BLaER1 (cell line): ENCODE measurements at regions not wholly inside any gene's neighbourhood (a gene's known extent, or its start where the extent isn't known, plus 50 kb on each side); places are given as distances from the start of the nearest gene placed in this dataset.
A peak's percentile ranks its signal among the peaks of the same experiment; 100 is the strongest.

Experiments used
- H3K27ac ChIP-seq: shearing (Covaris generic); formaldehyde crosslinking; 2 replicates; pipeline ENCODE4 v1.8.1; 2022
- H3K27me3 ChIP-seq: shearing (Covaris generic); formaldehyde crosslinking; 2 replicates; pipeline ENCODE4 v1.8.1; 2022
- H3K36me3 ChIP-seq: shearing (Covaris generic); formaldehyde crosslinking; 2 replicates; pipeline ENCODE4 v1.8.1; 2022
- H3K4me1 ChIP-seq: shearing (Covaris generic); formaldehyde crosslinking; 2 replicates; pipeline ENCODE4 v1.8.1; 2022
- H3K4me2 ChIP-seq: shearing (Covaris generic); formaldehyde crosslinking; 2 replicates; pipeline ENCODE4 v1.8.1; 2022
- H3K4me3 ChIP-seq: shearing (Covaris generic); formaldehyde crosslinking; 2 replicates; pipeline ENCODE4 v1.8.1; 2022
- H3K9ac ChIP-seq: shearing (Covaris generic); formaldehyde crosslinking; 2 replicates; pipeline ENCODE4 v1.8.1; 2022
- H3K9me3 ChIP-seq: shearing (Covaris generic); formaldehyde crosslinking; 2 replicates; pipeline ENCODE4 v1.8.1; 2022
- H4K20me1 ChIP-seq: shearing (Covaris generic); formaldehyde crosslinking; 2 replicates; pipeline ENCODE4 v1.8.1; 2022
- Cebpa-rat ChIP-seq: shearing (Covaris generic); IDR thresholded peaks from 2 replicates; pipeline ENCODE4 v1.8.1; 2022

- Histone ChIP-seq H3K4me1 (peaks cover 14% of the 10 kb centered on the region), H3K36me3 (no peaks in the 10 kb centered on the region), H3K27ac (no peak overlapping the region), H3K9me3 (no peaks in the 10 kb centered on the region; the same call in 1 of the 2 replicates), H3K27me3 (no peaks in the 10 kb centered on the region), H4K20me1 (no peaks in the 10 kb centered on the region), H3K4me2 (no peak overlapping the region), H3K9ac (no peak overlapping the region), H3K4me3 (no peak overlapping the region)
- no peak for TF ChIP-seq Cebpa-rat
Measured at GRCh38 chr18:10271481-10271880, 183.0 kb upstream of the APCDD1 start.

GRCh38 chr18:10274301-10274700, 180.1 kb upstream of the APCDD1 start:
- Histone ChIP-seq H3K9me3 (no peaks in the 10 kb centered on the region; the same call in 1 of the 2 replicates), H4K20me1 (no peaks in the 10 kb centered on the region), H3K27ac (no peak overlapping the region), H3K4me3 (no peak overlapping the region), H3K4me2 (no peak overlapping the region), H3K4me1 (peaks cover 27% of the 10 kb centered on the region), H3K27me3 (no peaks in the 10 kb centered on the region), H3K36me3 (no peaks in the 10 kb centered on the region), H3K9ac (no peak overlapping the region)
- no peak for TF ChIP-seq Cebpa-rat

- no peak overlapping the region for H3K27ac ChIP-seq
- no peaks in the 10 kb centered on the region for H4K20me1 ChIP-seq
- H3K9ac ChIP-seq, result no peak overlapping the region
- no peak overlapping the region for H3K4me2 ChIP-seq
- H3K36me3 ChIP-seq, result no peaks in the 10 kb centered on the region
- no peak for TF ChIP-seq Cebpa-rat
- H3K4me1 ChIP-seq, result peaks cover 31% of the 10 kb centered on the region
- no peaks in the 10 kb centered on the region for H3K27me3 ChIP-seq
- no peak overlapping the region for H3K4me3 ChIP-seq
- no peaks in the 10 kb centered on the region; the same call in 1 of the 2 replicates for H3K9me3 ChIP-seq
Measured at GRCh38 chr18:10275486-10275885, 178.9 kb upstream of the APCDD1 start.

- H3K27ac ChIP-seq, result no peak overlapping the region
- H3K4me1 ChIP-seq, result peaks cover 59% of the 10 kb centered on the region
- H3K36me3 ChIP-seq, result no peaks in the 10 kb centered on the region
- H3K4me2 ChIP-seq, result peak overlapping the region; percentile 35
- no peaks in the 10 kb centered on the region for H4K20me1 ChIP-seq
- H3K9ac ChIP-seq, result no peak overlapping the region
- H3K4me3 ChIP-seq, result no peak overlapping the region
- H3K9me3 ChIP-seq, result no peaks in the 10 kb centered on the region; the same call in 1 of the 2 replicates
- TF ChIP-seq Cebpa-rat, result no peak
- H3K27me3 ChIP-seq, result no peaks in the 10 kb centered on the region
Measured at GRCh38 chr18:10278265-10278664, 176.2 kb upstream of the APCDD1 start.

GRCh38 chr18:10279471-10279870, 175.0 kb upstream of the APCDD1 start:
- H3K27ac ChIP-seq, result no peak overlapping the region
- no peaks in the 10 kb centered on the region for H3K27me3 ChIP-seq

GRCh38 chr18:10279905-10280644, 174.4 kb upstream of the APCDD1 start:
- no peak for TF ChIP-seq Cebpa-rat
- no peak overlapping the region for H3K27ac ChIP-seq
- peak overlapping the region; percentile 48 for H3K4me2 ChIP-seq

More at GRCh38 chr18:10279471-10279870, 175.0 kb upstream of the APCDD1 start:
- no peak for TF ChIP-seq Cebpa-rat
- Histone ChIP-seq H3K4me2 (peak overlapping the region; percentile 48), H3K9ac (no peak overlapping the region), H3K36me3 (no peaks in the 10 kb centered on the region), H3K9me3 (no peaks in the 10 kb centered on the region; the same call in 1 of the 2 replicates), H3K4me1 (peaks cover 71% of the 10 kb centered on the region), H4K20me1 (no peaks in the 10 kb centered on the region), H3K4me3 (no peak overlapping the region)

GRCh38 chr18:10284540-10285282, 169.7 kb upstream of the APCDD1 start:
- H4K20me1 ChIP-seq, result no peaks in the 10 kb centered on the region
- peaks cover 24% of the 10 kb centered on the region for H3K9me3 ChIP-seq
- peaks cover 82% of the 10 kb centered on the region for H3K4me1 ChIP-seq
- no peaks in the 10 kb centered on the region for H3K27me3 ChIP-seq
- no peak for TF ChIP-seq Cebpa-rat
- H3K9ac ChIP-seq, result peak overlapping the region; percentile 69
- peak overlapping the region; percentile 51 for H3K4me3 ChIP-seq
- no peaks in the 10 kb centered on the region for H3K36me3 ChIP-seq
- H3K27ac ChIP-seq, result peak overlapping the region; percentile 70
- peak overlapping the region; percentile 88 for H3K4me2 ChIP-seq

More at GRCh38 chr18:10279905-10280644, 174.4 kb upstream of the APCDD1 start:
- Histone ChIP-seq H3K4me3 (no peak overlapping the region), H3K9ac (no peak overlapping the region), H3K4me1 (peaks cover 77% of the 10 kb centered on the region), H3K9me3 (no peaks in the 10 kb centered on the region; the same call in 1 of the 2 replicates), H4K20me1 (no peaks in the 10 kb centered on the region), H3K27me3 (no peaks in the 10 kb centered on the region), H3K36me3 (no peaks in the 10 kb centered on the region)

GRCh38 chr18:10285283-10285640, 169.2 kb upstream of the APCDD1 start:
- H3K9ac ChIP-seq, result no peak overlapping the region
- peak overlapping the region; percentile 88 for H3K4me2 ChIP-seq
- H3K9me3 ChIP-seq, result peaks cover 30% of the 10 kb centered on the region
- H3K4me3 ChIP-seq, result peak overlapping the region; percentile 51
- peak overlapping the region; percentile 70 for H3K27ac ChIP-seq
- H4K20me1 ChIP-seq, result no peaks in the 10 kb centered on the region
- H3K27me3 ChIP-seq, result no peaks in the 10 kb centered on the region
- H3K4me1 ChIP-seq, result peaks cover 80% of the 10 kb centered on the region
- TF ChIP-seq Cebpa-rat, result no peak
- H3K36me3 ChIP-seq, result no peaks in the 10 kb centered on the region

- H3K9me3 ChIP-seq, result peaks cover 30% of the 10 kb centered on the region
- TF ChIP-seq Cebpa-rat, result no peak
- peak overlapping the region; percentile 88 for H3K4me2 ChIP-seq
- H3K4me1 ChIP-seq, result peaks cover 68% of the 10 kb centered on the region
- no peaks in the 10 kb centered on the region for H3K27me3 ChIP-seq
- no peaks in the 10 kb centered on the region for H4K20me1 ChIP-seq
- H3K36me3 ChIP-seq, result no peaks in the 10 kb centered on the region
- peak overlapping the region; percentile 70 for H3K27ac ChIP-seq
- H3K9ac ChIP-seq, result no peak overlapping the region
- no peak overlapping the region for H3K4me3 ChIP-seq
Measured at GRCh38 chr18:10286580-10287150, 167.8 kb upstream of the APCDD1 start.

GRCh38 chr18:10289251-10289650, 165.2 kb upstream of the APCDD1 start:
- no peak for TF ChIP-seq Cebpa-rat
- Histone ChIP-seq H3K27ac (no peak overlapping the region), H3K9ac (no peak overlapping the region), H3K4me1 (peaks cover 59% of the 10 kb centered on the region), H3K4me3 (no peak overlapping the region), H3K4me2 (no peak overlapping the region), H3K27me3 (no peaks in the 10 kb centered on the region), H3K36me3 (no peaks in the 10 kb centered on the region), H4K20me1 (no peaks in the 10 kb centered on the region), H3K9me3 (peaks cover 30% of the 10 kb centered on the region)
